Trophoblast cell (in vitro differentiated cells and primary cell): ENCODE measurements at regions not wholly inside any gene's neighbourhood (a gene's known extent, or its start where the extent isn't known, plus 50 kb on each side); places are given as distances from the start of the nearest gene placed in this dataset.

ENCODE experiments used
- DNase-seq, 2 donors: peaks; one replicate each; pipeline ENCODE4 v3.0.0-alpha.2; 2016
- H2AFZ ChIP-seq: 2 replicates; pipeline ENCODE4 v1.6.1; 2013; ENCODE audit warnings: low read length, moderate library complexity, mild to moderate bottlenecking; ENCODE audit not compliant: insufficient read depth, poor library complexity
- H2AK5ac ChIP-seq: 2 replicates; pipeline ENCODE4 v1.6.1; 2013; ENCODE audit warnings: mild to moderate bottlenecking, low read length
- H2BK120ac ChIP-seq: 2 replicates; pipeline ENCODE4 v1.6.1; 2013; ENCODE audit warnings: low read length, mild to moderate bottlenecking, moderate library complexity; ENCODE audit not compliant: insufficient read depth, poor library complexity
- H2BK12ac ChIP-seq: 2 replicates; pipeline ENCODE4 v1.6.1; 2013; ENCODE audit warnings: mild to moderate bottlenecking, low read length, moderate library complexity
- H2BK5ac ChIP-seq: 2 replicates; pipeline ENCODE4 v1.6.1; 2013; ENCODE audit warnings: low read length, low read depth, moderate library complexity, mild to moderate bottlenecking; ENCODE audit not compliant: poor library complexity
- H3K14ac ChIP-seq: 2 replicates; pipeline ENCODE4 v1.6.1; 2013; ENCODE audit warnings: mild to moderate bottlenecking, low read length
- H3K18ac ChIP-seq: 2 replicates; pipeline ENCODE4 v1.6.1; 2013; ENCODE audit warnings: mild to moderate bottlenecking, low read length
- H3K23ac ChIP-seq: 2 replicates; pipeline ENCODE4 v1.6.1; 2013; ENCODE audit warnings: low read length
- H3K27ac ChIP-seq: 2 replicates; pipeline ENCODE4 v1.5.1; 2013; ENCODE audit warnings: low read depth, mild to moderate bottlenecking, inconsistent platforms, low read length, moderate library complexity
- H3K27me3 ChIP-seq: 2 replicates; pipeline ENCODE4 v1.6.1; 2013; ENCODE audit warnings: inconsistent platforms, mild to moderate bottlenecking, low read length, moderate library complexity; ENCODE audit not compliant: insufficient read depth
- H3K36me3 ChIP-seq, 2 experiments: 1 replicate in 1 of 2; 2 replicates in 1 of 2; pipeline ENCODE4 v1.6.1; 2013; ENCODE audit warnings: low read length in 2 of 2, mild to moderate bottlenecking in 2 of 2, moderate library complexity in 1 of 2; ENCODE audit not compliant: insufficient read depth in 2 of 2, control insufficient read depth in 1 of 2
- H3K4ac ChIP-seq: 2 replicates; pipeline ENCODE4 v1.6.1; 2013; ENCODE audit warnings: low read depth, mild to moderate bottlenecking, low read length, moderate library complexity
- H3K4me1 ChIP-seq, 2 experiments: 1 replicate in 1 of 2; 2 replicates in 1 of 2; pipeline ENCODE4 v1.6.1; 2013; ENCODE audit warnings: low read length in 2 of 2, mild to moderate bottlenecking in 2 of 2, moderate library complexity in 1 of 2; ENCODE audit not compliant: insufficient read depth in 2 of 2, control insufficient read depth in 1 of 2
- H3K4me2 ChIP-seq: 2 replicates; pipeline ENCODE4 v1.6.1; 2013; ENCODE audit warnings: inconsistent platforms, mild to moderate bottlenecking, low read length, moderate library complexity
- H3K4me3 ChIP-seq: 2 replicates; pipeline ENCODE4 v1.5.1; 2013; ENCODE audit warnings: mild to moderate bottlenecking, low read depth, low read length, inconsistent platforms
- H3K79me1 ChIP-seq: one replicate; pipeline ENCODE4 v1.6.1; 2013; ENCODE audit warnings: low read length
- H3K79me2 ChIP-seq: 2 replicates; pipeline ENCODE4 v1.6.1; 2013; ENCODE audit warnings: low read length, mild to moderate bottlenecking; ENCODE audit not compliant: control insufficient read depth, insufficient read depth, poor library complexity
- H3K9ac ChIP-seq: 2 replicates; pipeline ENCODE4 v1.6.1; 2013; ENCODE audit warnings: mild to moderate bottlenecking, low read length
- H3K9me3 ChIP-seq: 2 replicates; pipeline ENCODE4 v1.6.1; 2013; ENCODE audit warnings: low read depth, mild to moderate bottlenecking, control low read depth, inconsistent platforms, low read length; ENCODE audit not compliant: insufficient read depth
- H4K12ac ChIP-seq: 2 replicates; pipeline ENCODE4 v1.6.1; 2013; ENCODE audit warnings: low read depth, mild to moderate bottlenecking, low read length, moderate library complexity
- H4K8ac ChIP-seq: 2 replicates; pipeline ENCODE4 v1.6.1; 2013; ENCODE audit warnings: low read depth, mild to moderate bottlenecking, low read length, moderate library complexity
- H4K91ac ChIP-seq: one replicate; pipeline ENCODE4 v1.6.1; 2013; ENCODE audit warnings: low read depth, mild to moderate bottlenecking, low read length, moderate library complexity
- WGBS: extraction: QIAGEN DNeasy Blood & Tissue Kit; methylation state at CpG from one replicate; pipeline ENCODE4 v1.1.7; 2013; ENCODE audit warnings: missing lambda C conversion rate; ENCODE audit not compliant: insufficient read length, insufficient coverage; ENCODE audit errors: extremely low coverage; 5-methylcytosine and 5-hydroxymethylcytosine counted together

DNA sequence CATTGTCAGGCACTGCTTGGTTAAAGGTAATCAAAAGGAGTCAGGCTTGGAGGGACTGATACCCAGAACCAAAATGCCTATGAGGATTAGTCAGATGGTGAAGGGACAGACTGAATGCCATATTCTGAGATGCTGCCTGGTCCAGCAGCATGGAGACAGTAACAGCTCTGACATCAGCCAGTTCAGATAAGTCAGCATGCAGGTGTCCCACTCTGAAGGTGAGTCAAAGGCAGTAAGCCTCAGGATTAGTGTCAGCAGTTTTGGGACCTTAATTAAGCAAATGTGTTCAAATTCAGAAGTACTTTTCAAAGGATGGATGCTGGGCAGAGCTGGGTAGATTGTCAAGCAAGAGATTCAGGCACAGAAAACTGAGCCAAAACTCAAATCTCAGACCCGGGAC is 198.4 kb downstream of the RPS12 start:
- Histone ChIP-seq H3K4me2 (no peak overlapping the region), H3K4me3 (no peak overlapping the region), H3K4ac (no peak overlapping the region), H3K9ac (no peak overlapping the region), H3K18ac (no peak overlapping the region), H4K12ac (no peak overlapping the region), H3K23ac (no peak overlapping the region), H4K91ac (no peak overlapping the region), H3K79me2 (no peaks in the 10 kb centered on the region), H3K79me1 (no peaks in the 10 kb centered on the region), H3K27ac (no peak overlapping the region), H2BK5ac (no peak overlapping the region), H3K27me3 (no peaks in the 10 kb centered on the region), H3K9me3 (no peaks in the 10 kb centered on the region), H2BK120ac (no peak overlapping the region), H2AFZ (no peak overlapping the region), H3K14ac (no peak overlapping the region), H2BK12ac (no peak overlapping the region), H2AK5ac (no peak overlapping the region), H3K4me1 (no peaks in the 10 kb centered on the region), H3K36me3 (no peaks in the 10 kb centered on the region), H4K8ac (no peak overlapping the region)
- DNase-seq: no peak
- no CpG with 5 or more reads among the region's 1 CpG for WGBS

DNA sequence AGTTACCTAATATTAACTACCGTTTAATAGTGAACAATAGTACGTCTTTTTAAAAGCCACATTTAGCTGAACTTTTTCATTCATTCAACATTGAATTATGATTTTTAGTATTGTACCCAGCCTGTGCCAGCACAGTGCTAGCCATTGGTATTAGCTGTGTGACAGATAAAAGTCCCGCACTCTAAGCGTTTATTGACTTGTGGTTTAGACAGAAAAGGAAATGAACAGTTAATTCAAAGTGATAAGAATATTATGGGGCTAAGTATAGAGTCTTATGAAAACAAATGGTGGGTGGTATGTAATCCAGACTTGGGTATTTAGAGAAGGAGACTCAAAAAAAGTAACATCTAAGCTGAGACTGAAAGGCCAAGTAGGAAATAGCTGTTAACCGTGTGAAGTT is 202.3 kb downstream of the RPS12 start:
- no peak overlapping the region for H3K18ac ChIP-seq
- H2AK5ac ChIP-seq: no peak overlapping the region
- H4K8ac ChIP-seq: no peak overlapping the region
- no peaks in the 10 kb centered on the region for H3K9me3 ChIP-seq
- H2BK5ac ChIP-seq: no peak overlapping the region
- no peak overlapping the region for H3K9ac ChIP-seq
- WGBS: no CpG with 5 or more reads among the region's 5 CpGs
- H2BK12ac ChIP-seq: no peak overlapping the region
- no peak overlapping the region for H2BK120ac ChIP-seq
- no peak overlapping the region for H4K12ac ChIP-seq
- no peak overlapping the region for H3K14ac ChIP-seq
- H3K4me3 ChIP-seq: no peak overlapping the region
- no peaks in the 10 kb centered on the region for H3K36me3 ChIP-seq
- no peak overlapping the region for H3K27ac ChIP-seq
- no peak overlapping the region for H4K91ac ChIP-seq
- no peak overlapping the region for H3K4ac ChIP-seq
- no peaks in the 10 kb centered on the region for H3K4me1 ChIP-seq
- H3K4me2 ChIP-seq: no peak overlapping the region
- H3K23ac ChIP-seq: no peak overlapping the region
- no peak for DNase-seq
- H3K79me1 ChIP-seq: no peaks in the 10 kb centered on the region
- H2AFZ ChIP-seq: no peak overlapping the region
- H3K79me2 ChIP-seq: no peaks in the 10 kb centered on the region
- no peaks in the 10 kb centered on the region for H3K27me3 ChIP-seq

DNA sequence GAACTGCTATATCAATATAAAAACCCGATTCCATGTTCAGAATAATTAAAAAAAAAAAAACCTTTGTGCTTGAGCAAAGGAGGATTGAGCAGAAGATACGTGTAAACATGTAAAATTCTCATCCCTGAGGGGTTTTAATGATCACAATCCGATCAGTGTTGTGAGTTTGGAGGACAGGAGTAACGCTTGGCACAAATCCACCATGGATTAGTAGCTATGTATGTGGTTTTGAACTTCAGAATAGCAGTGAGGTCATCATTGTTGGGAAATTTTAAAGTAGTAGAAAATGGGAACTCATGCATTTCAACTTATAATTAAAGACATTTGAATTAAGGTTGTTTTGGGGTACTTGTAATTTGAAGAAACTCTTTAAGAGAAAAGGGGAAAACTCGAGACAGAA is 203.2 kb downstream of the RPS12 start:
- no peak overlapping the region for H3K18ac ChIP-seq
- H2BK5ac ChIP-seq: no peak overlapping the region
- WGBS: no CpG with 5 or more reads among the region's 5 CpGs
- no peak overlapping the region for H4K91ac ChIP-seq
- H2BK12ac ChIP-seq: no peak overlapping the region
- no peak overlapping the region for H3K14ac ChIP-seq
- no peak overlapping the region for H2AK5ac ChIP-seq
- DNase-seq: no peak
- H3K4me2 ChIP-seq: no peak overlapping the region
- H4K8ac ChIP-seq: no peak overlapping the region
- no peaks in the 10 kb centered on the region for H3K9me3 ChIP-seq
- no peak overlapping the region for H3K9ac ChIP-seq
- no peaks in the 10 kb centered on the region for H3K27me3 ChIP-seq
- no peak overlapping the region for H3K4ac ChIP-seq
- no peaks in the 10 kb centered on the region for H3K79me2 ChIP-seq
- H4K12ac ChIP-seq: no peak overlapping the region
- H3K79me1 ChIP-seq: no peaks in the 10 kb centered on the region
- no peak overlapping the region for H3K23ac ChIP-seq
- H3K4me1 ChIP-seq: no peaks in the 10 kb centered on the region
- H2AFZ ChIP-seq: no peak overlapping the region
- no peak overlapping the region for H2BK120ac ChIP-seq
- no peak overlapping the region for H3K4me3 ChIP-seq
- no peak overlapping the region for H3K27ac ChIP-seq
- no peaks in the 10 kb centered on the region for H3K36me3 ChIP-seq

DNA sequence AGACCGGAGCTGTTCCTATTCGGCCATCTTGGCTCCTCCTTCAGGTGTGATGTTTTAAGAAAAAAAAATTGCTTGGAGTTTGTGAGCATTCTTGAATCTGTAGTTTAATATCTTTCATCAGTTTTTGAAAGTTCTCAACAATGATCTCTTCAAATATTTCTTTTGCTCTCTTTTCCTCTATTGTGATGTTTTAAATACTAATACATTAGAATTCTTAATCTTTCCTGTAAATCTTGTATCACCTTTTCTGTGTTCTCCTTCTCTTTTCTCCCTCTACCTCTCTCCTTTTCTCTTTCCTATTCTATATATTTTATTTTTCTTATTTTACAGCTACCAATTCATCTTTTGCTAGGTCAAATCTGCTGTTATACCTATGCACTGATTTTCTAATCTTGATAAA is 212.3 kb downstream of the RPS12 start:
- H4K91ac ChIP-seq: no peak overlapping the region
- no peaks in the 10 kb centered on the region for H3K4me1 ChIP-seq
- H3K14ac ChIP-seq: no peak overlapping the region
- no peak overlapping the region for H3K23ac ChIP-seq
- H3K4me2 ChIP-seq: no peak overlapping the region
- H3K18ac ChIP-seq: no peak overlapping the region
- H2AK5ac ChIP-seq: no peak overlapping the region
- no peak overlapping the region for H2AFZ ChIP-seq
- no peak overlapping the region for H3K9ac ChIP-seq
- no peaks in the 10 kb centered on the region for H3K36me3 ChIP-seq
- WGBS: no CpG with 5 or more reads among the region's 2 CpGs
- H3K4me3 ChIP-seq: no peak overlapping the region
- no peak overlapping the region for H3K27ac ChIP-seq
- DNase-seq: no peak
- no peaks in the 10 kb centered on the region for H3K79me2 ChIP-seq
- H4K8ac ChIP-seq: no peak overlapping the region
- H3K79me1 ChIP-seq: no peaks in the 10 kb centered on the region
- H2BK12ac ChIP-seq: no peak overlapping the region
- H3K4ac ChIP-seq: no peak overlapping the region
- H4K12ac ChIP-seq: no peak overlapping the region
- H3K27me3 ChIP-seq: no peaks in the 10 kb centered on the region
- no peak overlapping the region for H2BK120ac ChIP-seq
- H3K9me3 ChIP-seq: no peaks in the 10 kb centered on the region
- no peak overlapping the region for H2BK5ac ChIP-seq
